Breast epithelium (tissue), 4 donors: ENCODE measurements at regions not wholly inside any gene's neighbourhood (a gene's known extent, or its start where the extent isn't known, plus 50 kb on each side); places are given as distances from the start of the nearest gene placed in this dataset.

ENCODE experiments used
- DNase-seq, 2 donors: peaks; one replicate each; pipeline ENCODE4 v3.0.0-alpha.2; 2019; ENCODE audit warnings: low spot score in 2 of 2
- H3K27ac ChIP-seq, 2 donors: fragments of 200-600 bp; sonication (generic) in 1 of 2; one replicate each; pipeline ENCODE4 v1.5.1; 2016 to 2019; ENCODE audit warnings: mild to moderate bottlenecking in 1 of 2
- H3K27me3 ChIP-seq, 2 donors: fragments of 200-600 bp; sonication (generic) in 1 of 2; one replicate each; pipeline versions ENCODE4 v1.5.1 to v1.6.0; 2017 to 2019; ENCODE audit warnings: control low read depth in 1 of 2, mild to moderate bottlenecking in 1 of 2
- H3K36me3 ChIP-seq: fragments of 200-600 bp; one replicate; pipeline ENCODE4 v1.5.1; 2019
- H3K4me1 ChIP-seq, 2 donors: fragments of 200-600 bp; sonication (generic); one replicate each; pipeline ENCODE4 v1.5.1; 2016 to 2019; ENCODE audit warnings: control low read depth in 1 of 2
- H3K4me3 ChIP-seq, 3 donors: fragments of 200-600 bp; sonication (generic); 1 replicate in 2 of 3; 2 replicates in 1 of 3; pipeline ENCODE4 v1.5.1; 2016 to 2019; ENCODE audit warnings: mild to moderate bottlenecking in 3 of 3, moderate library complexity in 2 of 3
- H3K9me3 ChIP-seq, 2 donors: fragments of 200-600 bp; sonication (generic) in 1 of 2; one replicate each; pipeline ENCODE4 v1.5.1; 2016 to 2019; ENCODE audit warnings: control low read depth in 1 of 2
- CTCF ChIP-seq, 3 donors: fragments of 450-650 bp; IDR thresholded peaks; one replicate each; pipeline ENCODE4 v1.5.1; 2016 to 2017; ENCODE audit warnings: antibody characterized with exemption in 3 of 3, mild to moderate bottlenecking in 3 of 3, moderate library complexity in 3 of 3
- POLR2A ChIP-seq: fragments of 450-650 bp; IDR thresholded peaks from one replicate; pipeline ENCODE4 v1.6.1; 2016; ENCODE audit warnings: antibody characterized with exemption, mild to moderate bottlenecking, moderate library complexity
- POLR2AphosphoS5 ChIP-seq, 3 donors: sonication (generic); formaldehyde crosslinking; IDR thresholded peaks; one replicate each; pipeline ENCODE4 v1.6.1; 2017; ENCODE audit warnings: antibody characterized with exemption in 3 of 3
- intact Hi-C: fragments of 100-400 bp; cut with DNase I; formaldehyde crosslinking; loops from one replicate; pipeline ENCODE4 v1.15.1; 2023; ENCODE audit warnings: low total_unique reads

- no peak for DNase-seq
- intact Hi-C loops, result no loop called here
- TF ChIP-seq POLR2AphosphoS5 (IDR thresholded peaks at IDR 0.05) (no peak), CTCF (IDR thresholded peaks at IDR 0.05) (no peak), POLR2A (no peak)
- Histone ChIP-seq H3K9me3 (no peaks in the 10 kb centered on the region), H3K27me3 (no peaks in the 10 kb centered on the region), H3K27ac (no peak overlapping the region), H3K4me3 (no peak overlapping the region), H3K36me3 (no peaks in the 10 kb centered on the region), H3K4me1 (no peaks in the 10 kb centered on the region)
Measured at GRCh38 chr16:49018259-49018931, 263.2 kb downstream of the CBLN1 start.

GRCh38 chr16:49017501-49017900 lies 264.1 kb downstream of the CBLN1 start:
- intact Hi-C loops, result no loop called here
- peaks cover 0 to 4% of the 10 kb centered on the region in 2 donors for H3K27me3 ChIP-seq
- no peak overlapping the region for H3K4me3 ChIP-seq

GRCh38 chr16:49016461-49016860 lies 265.2 kb downstream of the CBLN1 start:
- H3K36me3 ChIP-seq, result no peaks in the 10 kb centered on the region
- H3K27ac ChIP-seq, result no peak overlapping the region
- DNase-seq, result no peak
- H3K9me3 ChIP-seq, result no peaks in the 10 kb centered on the region
- intact Hi-C loops, result no loop called here
- no peaks in the 10 kb centered on the region for H3K4me1 ChIP-seq
- TF ChIP-seq POLR2A (no peak), POLR2AphosphoS5 (IDR thresholded peaks at IDR 0.05) (no peak), CTCF (IDR thresholded peaks at IDR 0.05) (no peak)
- H3K27me3 ChIP-seq, result peaks cover 0 to 4% of the 10 kb centered on the region in 2 donors
- H3K4me3 ChIP-seq, result no peak overlapping the region

More at GRCh38 chr16:49017501-49017900, 264.1 kb downstream of the CBLN1 start:
- Histone ChIP-seq H3K27ac (no peak overlapping the region), H3K4me1 (no peaks in the 10 kb centered on the region), H3K9me3 (no peaks in the 10 kb centered on the region), H3K36me3 (no peaks in the 10 kb centered on the region)
- no peak for DNase-seq
- no peak for TF ChIP-seq POLR2A
- TF ChIP-seq CTCF (IDR thresholded peaks at IDR 0.05), result no peak
- no peak for TF ChIP-seq POLR2AphosphoS5 (IDR thresholded peaks at IDR 0.05)

- TF ChIP-seq CTCF (IDR thresholded peaks at IDR 0.05) (no peak), POLR2A (no peak), POLR2AphosphoS5 (IDR thresholded peaks at IDR 0.05) (no peak)
- H3K4me3 ChIP-seq, result no peak overlapping the region
- no peak overlapping the region for H3K27ac ChIP-seq
- no peak for DNase-seq
- no peaks in the 10 kb centered on the region for H3K36me3 ChIP-seq
- H3K4me1 ChIP-seq, result no peaks in the 10 kb centered on the region
- H3K27me3 ChIP-seq, result peaks cover 0 to 4% of the 10 kb centered on the region in 2 donors
- intact Hi-C loops, result no loop called here
- no peaks in the 10 kb centered on the region for H3K9me3 ChIP-seq
Measured at GRCh38 chr16:49015225-49015592, 266.4 kb downstream of the CBLN1 start.

- H3K27me3 ChIP-seq, result peaks cover 0 to 5% of the 10 kb centered on the region in 2 donors
- no peak for DNase-seq
- no peaks in the 10 kb centered on the region for H3K9me3 ChIP-seq
- no peak overlapping the region for H3K4me3 ChIP-seq
- TF ChIP-seq POLR2AphosphoS5 (IDR thresholded peaks at IDR 0.05) (no peak), CTCF (IDR thresholded peaks at IDR 0.05) (no peak), POLR2A (no peak)
- H3K36me3 ChIP-seq, result no peaks in the 10 kb centered on the region
- H3K4me1 ChIP-seq, result no peaks in the 10 kb centered on the region
- intact Hi-C loops, result no loop called here
- H3K27ac ChIP-seq, result no peak overlapping the region
Measured at GRCh38 chr16:49014277-49015224, 267.1 kb downstream of the CBLN1 start.
